G401.6 (cell line): ENCODE measurements at regions not wholly inside any gene's neighbourhood (a gene's known extent, or its start where the extent isn't known, plus 50 kb on each side); places are given as distances from the start of the nearest gene placed in this dataset.

ENCODE experiments used
- FAIRE-seq: peaks from 2 replicates; lab custom pipeline; 2012; peaks lifted over from hg19 to GRCh38; lab: Jason Lieb, UNC

DNA sequence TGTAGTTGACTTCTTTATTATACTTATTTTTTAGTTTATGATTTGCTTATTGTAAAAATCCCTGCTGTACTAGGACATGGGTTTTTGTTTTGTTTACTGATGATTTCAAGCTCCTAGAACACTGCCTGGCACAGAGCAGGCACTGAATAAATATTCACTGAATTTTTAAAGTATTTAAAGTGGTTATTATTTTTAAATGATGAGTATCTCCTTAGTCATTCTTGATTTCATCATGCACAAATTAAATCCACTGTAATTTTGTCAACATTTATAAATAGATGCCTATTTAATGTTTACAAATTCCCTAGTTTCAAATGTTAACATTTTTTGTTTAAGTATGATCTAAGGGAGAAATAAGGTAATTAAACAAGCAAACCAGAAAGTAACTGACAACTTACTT lies 367.9 kb upstream of the SLIT2 start:
- FAIRE-seq = no peak

DNA sequence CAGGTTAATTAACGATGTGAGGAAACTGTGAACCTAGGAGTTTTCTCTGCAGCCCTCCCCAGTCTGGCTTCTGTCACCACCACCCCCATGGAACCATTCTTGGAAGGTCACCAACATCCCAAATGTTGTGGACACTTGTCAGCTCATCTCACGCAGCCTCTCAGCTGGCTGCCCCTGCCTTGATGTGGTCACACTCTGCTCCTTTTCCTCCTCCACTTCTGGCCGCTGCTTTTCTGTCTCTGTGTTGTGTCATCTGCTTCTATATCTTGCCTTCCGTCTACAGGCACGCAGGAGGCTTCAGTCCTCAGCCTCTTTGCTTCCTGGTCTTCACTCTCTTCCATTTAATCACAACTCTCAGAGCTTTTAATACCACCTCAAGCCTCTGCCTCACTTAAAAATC lies 371.5 kb upstream of the SLIT2 start:
- FAIRE-seq = no peak

DNA sequence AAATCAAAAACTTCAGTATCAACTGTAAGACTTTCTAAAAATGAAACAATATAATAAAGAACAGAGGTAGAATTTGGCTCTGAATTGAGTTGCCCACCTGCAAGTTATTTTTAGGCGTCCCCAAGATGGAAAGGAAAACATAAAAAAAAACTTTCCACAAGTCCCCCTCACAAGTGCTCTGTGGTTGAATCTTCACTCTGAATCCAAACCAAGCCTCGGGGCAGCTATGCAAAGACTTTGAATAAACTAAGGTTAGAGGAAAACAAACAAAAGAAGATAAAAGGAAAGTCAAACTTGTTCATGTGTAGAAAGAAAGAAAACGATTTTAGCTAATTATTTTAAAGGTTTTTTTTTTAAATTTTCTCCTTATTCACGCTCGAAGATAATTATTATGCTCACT lies 372.4 kb upstream of the SLIT2 start:
- FAIRE-seq = no peak

DNA sequence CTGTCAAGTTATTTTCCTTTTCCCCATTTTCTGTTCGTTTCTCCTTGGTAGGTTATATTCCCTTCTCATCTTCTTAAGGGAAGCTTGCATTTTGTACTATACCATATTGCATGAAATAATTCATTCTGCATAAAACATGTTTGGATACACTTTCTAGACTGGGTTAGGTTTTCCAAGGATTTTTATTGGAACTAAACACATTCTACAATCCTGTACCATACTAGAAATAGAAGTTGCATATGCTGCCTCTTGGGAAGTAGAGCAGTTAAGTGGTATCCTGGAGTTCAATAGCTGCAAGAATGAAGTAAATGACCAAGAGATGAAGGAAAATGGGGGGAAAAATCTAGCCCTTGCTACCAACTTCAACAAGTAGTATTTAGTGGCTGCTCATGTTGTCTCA lies 393.7 kb upstream of the SLIT2 start:
- no peak for FAIRE-seq

DNA sequence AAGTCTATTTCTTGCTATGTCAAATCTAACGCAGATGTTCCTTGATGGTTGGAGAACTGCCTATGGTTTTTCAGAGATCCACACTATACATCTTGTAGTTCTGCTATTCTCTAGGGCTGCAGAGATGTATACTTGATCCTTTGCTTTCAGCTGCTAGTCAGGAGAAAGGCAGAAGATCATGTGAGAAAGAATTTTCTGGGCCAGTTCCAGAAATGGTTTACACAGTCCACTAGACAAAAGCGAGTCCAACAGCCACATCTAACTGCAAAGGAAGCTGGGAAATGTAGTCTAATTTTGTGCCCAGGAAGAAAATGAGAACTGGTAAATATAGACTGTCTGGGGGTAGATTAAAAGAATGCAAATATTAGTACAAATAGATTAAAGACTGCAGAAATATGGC lies 394.3 kb upstream of the SLIT2 start:
- FAIRE-seq = no peak

DNA sequence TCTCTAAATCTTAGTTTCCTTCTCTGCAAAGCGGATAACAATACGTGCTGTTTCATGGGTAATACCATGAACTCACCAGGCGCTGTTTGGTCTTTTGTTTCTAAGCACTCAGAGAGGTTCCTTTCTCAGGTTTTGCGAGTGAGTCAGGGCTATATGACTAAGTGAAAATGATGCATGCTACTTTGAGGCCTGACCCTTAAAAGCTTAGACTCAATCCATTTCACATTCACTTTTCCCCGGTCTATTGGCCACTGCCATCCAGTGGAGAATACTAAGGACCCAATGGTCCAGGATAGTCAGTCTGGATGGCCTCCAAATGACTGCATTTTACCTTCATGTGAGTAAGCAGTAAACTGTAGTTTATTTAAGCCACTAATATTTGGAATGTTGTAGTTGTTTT lies 400.8 kb upstream of the SLIT2 start:
- no peak for FAIRE-seq

DNA sequence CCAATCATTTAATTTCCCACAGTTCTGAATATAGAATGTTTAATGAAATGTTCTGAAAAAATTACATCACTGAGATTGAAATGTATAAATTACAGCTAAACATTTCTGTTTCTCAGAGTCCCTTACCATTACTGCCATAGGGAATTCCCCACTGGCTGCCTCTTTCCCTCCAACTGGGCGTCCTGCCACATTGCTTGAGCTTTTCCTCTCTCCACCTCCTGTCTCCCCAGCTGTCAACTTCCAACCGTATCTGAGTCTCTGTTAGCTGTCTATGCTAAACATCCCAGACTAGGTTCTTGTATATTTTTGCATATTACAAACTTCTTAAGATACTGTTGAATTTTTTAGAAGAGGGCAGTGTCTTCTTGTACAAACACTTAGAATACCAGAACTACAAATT lies 407.3 kb upstream of the SLIT2 start:
- FAIRE-seq = no peak

DNA sequence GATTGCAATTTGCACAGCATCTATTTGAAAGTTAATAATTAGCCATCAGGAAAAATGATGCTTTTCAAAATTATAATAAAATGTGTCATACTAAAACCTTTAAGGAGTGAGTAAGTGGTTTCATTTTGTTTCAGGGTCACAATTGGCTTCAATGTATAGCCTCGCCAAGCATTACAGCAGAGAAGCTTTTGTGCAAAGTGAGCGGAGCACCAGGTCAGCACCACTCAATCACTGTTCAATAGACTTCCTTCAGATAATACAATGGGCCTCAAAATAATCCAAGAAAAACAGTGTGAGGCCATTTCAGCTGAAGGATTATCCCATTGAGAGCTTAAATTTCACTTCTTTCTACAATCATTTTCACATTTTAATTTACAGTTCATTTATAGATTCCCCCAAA lies 409.2 kb upstream of the SLIT2 start:
- no peak for FAIRE-seq

DNA sequence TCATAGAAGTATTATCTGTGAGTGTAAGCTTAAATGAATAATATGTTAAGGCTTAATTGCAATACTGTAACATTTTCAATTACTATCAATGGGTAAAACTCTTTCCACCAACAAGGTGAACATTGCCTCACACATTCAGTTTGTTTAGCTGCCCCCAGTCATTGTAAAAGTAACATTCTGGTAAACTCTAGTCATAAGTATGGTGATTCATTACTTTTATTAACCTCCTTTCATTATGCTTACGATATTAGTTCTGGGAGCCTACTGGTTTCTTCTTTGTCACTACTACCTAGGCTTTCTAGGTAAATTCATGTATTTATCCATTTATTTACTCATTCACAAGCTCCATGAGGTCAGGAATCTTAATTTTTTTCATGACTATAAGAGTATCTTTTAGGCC lies 412.8 kb upstream of the SLIT2 start:
- FAIRE-seq = no peak

DNA sequence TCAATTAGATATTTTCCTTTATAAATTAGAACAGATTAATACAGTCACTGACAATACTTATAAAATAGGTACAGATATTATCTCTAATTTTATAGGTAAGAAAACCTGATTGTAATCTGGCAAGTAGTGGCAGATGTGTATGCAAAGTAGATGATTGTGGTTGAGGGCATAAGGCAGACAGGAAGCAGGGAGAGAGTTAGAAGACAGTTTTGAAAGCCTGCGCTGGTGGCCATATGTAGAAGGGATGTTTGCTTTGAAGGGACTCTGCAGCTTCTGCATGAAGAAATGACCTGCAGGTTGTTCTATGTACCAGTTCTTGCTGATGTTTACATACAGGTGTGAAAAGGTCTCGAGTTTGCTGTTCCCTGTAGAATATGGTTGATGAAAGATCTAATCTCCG lies 416.3 kb upstream of the SLIT2 start:
- no peak for FAIRE-seq

DNA sequence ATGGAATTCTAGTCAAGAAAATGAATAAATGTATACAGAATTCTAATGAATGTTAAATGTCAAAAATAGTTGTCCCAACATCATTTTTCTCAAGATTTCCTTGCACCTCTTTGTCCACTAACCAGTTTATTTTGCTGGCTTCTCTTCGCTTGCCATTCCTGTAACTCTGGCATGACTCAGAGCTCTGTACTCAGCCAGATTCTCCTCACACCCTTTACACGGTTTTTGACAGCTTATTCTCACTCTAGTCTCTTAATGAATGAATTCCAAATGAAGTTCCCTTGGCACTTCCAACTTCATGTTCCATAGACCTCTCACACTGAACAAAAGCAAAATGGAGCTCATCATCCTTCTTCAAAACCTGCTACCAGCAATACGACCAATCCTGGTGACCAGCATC lies 419.3 kb upstream of the SLIT2 start:
- FAIRE-seq = no peak

DNA sequence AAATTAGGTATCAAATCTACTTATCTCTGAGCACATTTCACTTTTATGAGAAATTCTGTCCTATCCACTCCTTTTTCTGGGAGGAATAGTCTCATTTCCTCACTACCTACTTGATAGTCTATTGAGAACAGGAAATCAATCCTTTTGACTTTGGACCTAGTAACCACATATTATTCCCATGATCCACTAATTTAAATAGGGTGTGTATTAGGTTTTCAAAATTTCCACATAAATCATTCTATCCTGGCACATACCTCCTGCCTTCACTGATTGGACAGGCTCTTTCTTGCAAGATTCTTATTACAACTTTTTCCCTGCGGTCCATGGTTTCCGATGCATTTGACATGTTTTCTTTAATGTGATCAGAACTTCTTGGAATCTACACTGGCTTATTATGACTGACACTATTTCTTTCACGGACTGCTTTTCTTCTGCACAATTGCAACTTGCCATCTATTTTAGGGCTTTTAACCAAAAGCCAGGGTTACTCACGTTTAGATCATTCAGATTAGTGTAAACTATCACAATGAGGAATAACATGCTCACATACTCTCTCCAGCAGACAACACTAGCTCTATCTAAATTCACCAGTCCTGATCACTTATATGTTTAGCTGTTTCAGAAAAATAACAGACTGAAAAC lies 419.9 kb upstream of the SLIT2 start:
- no peak for FAIRE-seq

DNA sequence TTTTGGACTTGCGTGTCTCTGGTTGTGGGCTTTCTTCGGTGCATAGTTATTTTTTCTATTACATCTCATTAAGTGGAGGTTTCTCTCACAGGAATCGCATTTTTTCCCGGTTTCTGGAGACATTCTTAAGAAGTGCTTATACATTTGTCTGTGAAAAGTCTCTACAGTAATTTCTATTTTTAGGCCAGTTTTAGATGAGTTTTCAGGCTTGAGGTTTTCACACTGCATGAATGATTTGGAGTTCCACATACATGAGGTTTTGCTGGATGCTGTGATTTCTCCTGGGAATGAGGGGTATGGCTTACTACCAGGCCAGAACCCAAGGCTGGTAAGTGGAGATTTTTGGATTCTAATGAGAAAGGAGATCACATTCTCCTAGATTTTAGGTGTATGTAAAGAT lies 422.6 kb upstream of the SLIT2 start:
- FAIRE-seq = no peak

DNA sequence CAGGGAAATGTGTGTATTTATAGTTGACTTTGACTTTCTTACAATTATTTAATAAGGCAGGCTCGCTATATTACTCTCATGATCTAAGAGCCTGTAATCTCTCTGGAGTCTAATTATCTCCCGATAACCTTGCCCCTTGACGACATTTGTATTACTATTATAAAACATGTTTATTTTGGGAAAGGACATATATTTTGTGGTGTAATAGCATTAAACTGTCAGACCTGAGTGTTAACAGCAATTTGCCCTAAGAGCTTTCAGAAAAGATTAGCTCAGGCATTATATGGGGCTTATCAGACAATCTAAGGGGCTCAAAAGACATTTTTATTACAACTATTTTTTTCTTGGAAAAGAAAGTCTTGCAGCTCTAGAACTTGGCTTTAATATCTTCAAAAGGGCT lies 427.9 kb upstream of the SLIT2 start:
- FAIRE-seq = no peak

DNA sequence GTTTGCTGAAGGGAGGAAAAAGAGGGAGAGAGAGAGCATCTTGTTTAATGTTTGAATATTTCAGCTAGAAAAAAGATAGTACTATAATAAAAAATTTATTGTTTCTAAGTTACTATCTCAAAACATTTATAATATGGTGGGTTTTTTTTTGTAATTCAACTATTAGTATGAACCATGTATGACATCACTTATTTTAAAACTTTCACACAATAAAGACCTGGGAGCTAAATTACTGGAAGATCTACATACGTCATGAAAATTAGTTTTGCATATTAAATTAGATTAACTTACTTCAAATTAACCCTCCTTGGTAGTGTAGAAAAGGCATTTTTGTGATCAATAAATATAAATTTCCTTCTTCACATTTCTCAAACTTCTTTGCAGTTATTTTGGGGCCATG lies 432.0 kb upstream of the SLIT2 start:
- no peak for FAIRE-seq

DNA sequence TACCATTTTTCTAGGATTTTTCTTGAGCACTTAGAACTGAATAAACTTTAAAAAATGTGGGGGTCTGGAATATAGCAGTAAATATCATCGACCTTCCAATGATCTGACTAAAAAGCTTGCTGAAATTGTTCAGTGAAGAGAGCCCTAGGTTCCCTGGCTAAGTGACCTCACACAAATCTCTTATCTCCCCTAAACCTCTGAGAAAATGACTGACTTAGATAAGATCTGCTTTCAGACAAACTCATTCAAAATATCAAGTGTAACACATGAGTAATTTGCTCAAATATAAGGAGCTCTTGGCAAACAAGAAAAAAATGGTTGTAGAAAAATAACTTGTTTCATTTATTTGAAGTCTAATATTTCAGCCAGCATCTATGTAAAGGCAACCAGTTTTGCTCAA lies 441.7 kb upstream of the SLIT2 start:
- FAIRE-seq = no peak

DNA sequence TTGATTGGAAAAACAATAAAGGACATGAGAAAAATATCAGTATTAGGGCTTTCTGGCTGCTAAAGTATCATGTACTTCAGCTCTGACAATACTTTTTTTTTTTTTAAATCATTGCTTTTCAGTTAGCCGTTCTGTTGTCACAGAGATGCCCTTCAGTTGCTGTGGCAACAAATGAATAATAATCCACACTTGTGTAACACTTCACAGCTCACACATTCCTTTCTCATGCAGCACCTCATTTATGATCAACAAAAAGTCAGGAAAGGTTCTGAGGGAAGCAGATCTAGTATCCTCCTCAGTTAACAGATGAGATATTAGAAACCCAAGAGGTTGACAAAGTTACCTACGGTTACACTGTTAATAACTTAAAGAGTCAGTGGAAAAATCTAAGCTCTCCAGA lies 444.2 kb upstream of the SLIT2 start:
- no peak for FAIRE-seq

DNA sequence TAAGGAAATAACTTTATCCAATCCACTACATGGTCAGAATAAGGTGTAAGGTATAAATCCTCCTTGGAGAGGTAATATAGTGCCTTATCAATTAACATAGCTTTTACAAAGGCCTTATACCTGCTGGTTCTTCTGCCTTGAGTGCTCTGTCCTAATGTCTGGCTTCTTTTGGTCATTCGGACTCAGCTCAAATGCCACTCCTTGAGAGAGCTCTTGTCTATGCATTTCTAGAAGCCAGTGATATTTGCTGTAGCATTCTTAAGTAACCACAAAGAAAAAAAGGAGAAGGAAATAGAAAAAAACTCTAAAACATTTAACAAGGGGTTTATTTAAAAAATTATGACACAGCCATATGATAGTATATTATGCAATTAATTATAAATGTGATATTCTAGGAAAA lies 444.8 kb upstream of the SLIT2 start:
- no peak for FAIRE-seq

DNA sequence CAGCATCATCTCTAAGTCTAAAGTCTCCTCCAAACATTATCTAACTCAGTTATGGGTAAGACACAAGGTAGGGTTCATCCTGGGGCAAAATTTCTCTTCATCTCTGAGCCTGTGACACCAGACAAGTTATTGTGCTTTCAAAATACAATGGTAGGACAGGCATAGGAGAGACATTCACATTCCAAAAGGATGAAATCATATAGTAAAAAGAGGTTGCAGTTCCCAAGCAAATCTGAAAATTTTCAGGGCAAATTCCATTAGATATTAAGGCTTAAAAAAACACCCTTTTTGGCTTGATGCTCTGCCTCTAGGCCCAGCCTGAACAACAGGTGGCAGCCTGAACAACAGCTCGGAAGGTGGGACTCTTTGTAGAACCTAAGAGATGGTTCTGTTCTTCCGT lies 448.3 kb upstream of the SLIT2 start:
- no peak for FAIRE-seq

DNA sequence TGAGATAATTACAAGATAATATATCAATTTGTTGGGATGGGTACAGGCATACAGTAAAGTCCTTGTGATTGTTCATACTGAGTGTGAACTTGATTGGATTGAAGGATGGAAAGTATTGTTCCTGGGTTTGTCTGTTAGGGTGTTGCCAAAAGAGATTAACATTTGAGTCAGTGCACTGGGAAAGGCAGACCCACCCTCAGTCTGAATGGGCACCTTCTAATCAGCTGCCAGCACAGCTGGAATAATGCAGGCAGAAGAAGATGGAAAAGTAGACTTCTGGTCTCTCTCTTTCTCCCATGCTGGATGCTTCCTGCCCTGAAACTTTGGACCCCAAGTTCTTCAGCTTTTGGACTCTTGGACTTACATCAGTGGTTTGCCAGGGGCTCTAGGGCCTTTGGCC lies 457.9 kb upstream of the SLIT2 start:
- FAIRE-seq = no peak

DNA sequence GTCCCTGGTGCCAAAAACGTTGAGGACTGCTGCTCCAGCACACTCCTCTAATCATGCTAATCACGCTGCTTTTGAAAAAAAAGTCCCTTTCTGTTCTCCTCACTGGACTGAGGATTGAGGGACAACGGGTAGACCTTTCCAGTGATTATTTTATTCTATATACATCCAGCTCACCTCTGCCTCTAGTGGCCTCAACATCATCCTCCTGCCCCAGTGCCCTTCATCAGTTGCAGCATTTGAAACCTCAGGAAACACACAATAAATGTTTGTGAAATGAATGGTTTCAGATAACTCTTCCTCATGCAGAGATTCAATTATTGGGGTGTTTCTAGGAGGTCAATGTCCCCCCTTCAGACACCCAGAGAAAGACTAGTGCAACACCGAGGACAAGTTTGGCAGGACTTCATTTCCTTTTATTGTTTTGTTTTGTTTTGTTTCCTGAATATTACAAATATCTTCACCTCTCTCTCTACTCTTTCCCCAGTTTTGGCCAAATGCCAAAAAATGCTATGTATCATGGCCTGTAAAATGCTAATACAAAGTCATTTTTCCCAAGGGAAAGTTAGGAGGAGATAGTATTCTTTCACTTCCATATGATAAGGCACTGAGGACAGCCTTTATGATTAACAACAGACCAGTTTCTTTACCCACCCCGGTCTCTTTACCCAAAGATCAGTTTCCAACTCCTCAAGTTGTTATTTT lies 460.1 kb upstream of the SLIT2 start:
- FAIRE-seq = no peak

DNA sequence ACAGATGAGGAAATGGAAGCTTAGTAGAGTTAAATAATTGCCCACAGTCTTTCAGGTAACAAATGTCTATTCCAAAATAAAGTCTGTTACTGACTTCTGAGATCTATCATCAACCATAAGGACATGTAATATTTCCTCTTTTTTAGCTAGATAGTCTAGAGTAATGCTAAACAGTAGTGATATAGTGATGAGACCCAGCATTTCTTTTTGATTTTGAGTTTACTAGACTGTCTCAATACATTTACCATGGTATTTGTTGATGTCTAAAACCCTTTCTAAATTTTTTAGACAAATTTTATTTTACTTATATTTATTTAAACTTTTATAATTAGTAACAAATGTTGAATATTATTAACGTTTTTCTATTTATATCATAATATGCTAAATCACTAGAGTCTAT lies 465.1 kb upstream of the SLIT2 start:
- no peak for FAIRE-seq

DNA sequence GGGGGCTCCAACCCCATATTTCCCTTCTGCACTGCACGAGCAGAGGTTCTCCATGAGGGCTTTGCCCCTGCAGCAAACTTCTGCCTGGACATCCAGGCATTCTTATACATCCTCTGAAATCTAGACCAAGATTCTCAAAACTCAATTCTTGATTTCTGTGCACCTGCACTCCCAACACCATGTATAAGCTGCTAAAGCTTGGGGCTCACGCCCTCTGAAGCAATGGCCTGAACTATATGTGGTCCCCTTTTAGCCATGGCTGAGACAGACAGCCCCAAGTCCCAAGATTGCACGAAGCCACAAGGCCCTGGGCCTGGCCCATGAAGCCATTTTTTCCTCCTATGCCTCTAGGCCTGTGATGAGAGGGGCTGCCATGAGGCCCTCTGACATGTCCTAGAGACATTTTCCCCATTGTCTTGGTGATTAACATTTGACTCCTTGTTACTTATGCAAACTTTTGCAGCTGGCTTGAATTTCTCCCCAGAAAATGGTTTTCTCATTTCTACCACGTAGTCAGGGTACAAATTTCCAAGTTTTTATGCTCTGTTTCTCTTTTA lies 468.0 kb upstream of the SLIT2 start:
- FAIRE-seq = no peak

DNA sequence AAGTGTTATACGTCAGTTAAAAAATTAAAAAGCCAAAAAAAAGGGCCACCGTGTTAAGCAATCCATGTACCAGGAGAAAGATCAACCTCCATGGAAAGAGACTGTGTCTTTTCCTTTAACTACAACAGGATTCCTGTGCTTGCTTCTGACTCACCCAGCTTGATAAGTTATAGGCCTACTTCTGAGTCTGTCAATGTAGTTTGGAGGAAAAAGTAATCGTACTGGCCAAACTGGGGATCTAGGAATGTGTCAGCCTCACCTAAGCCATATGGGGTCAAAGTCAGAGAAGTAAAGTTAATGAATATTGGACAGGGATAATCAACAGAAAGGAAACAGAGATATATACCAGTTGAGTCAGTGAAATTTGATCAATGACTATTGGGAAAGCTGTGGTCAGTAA lies 470.8 kb upstream of the SLIT2 start:
- no peak for FAIRE-seq
